ENCODE measurements at regions not wholly inside any gene's neighbourhood (a gene's known extent, or its start where the extent isn't known, plus 50 kb on each side); places are given as distances from the start of the nearest gene placed in this dataset.

DNA sequence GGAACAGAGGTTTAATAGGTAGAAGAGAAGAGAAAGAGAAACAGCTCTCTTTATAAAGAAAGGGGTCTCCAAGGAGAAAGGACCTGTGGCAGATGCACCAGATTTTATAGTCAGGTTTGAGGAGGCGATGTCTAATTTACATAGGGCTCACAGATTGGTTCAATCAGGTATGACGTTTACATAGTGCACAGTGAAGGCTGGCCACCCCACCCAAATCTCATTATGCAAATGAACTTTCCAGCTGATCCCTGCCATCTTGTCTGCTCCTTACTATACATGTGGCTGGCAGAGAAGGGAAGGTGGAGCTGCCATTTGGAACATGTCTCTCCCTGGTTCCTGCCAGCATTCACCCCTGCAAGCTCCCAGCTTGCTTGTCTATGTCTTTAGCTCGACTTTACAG is 557.8 kb downstream of the SUCLG1 start:
- TF ChIP-seq POLR2A (IDR thresholded peaks at IDR 0.05) = no peak
- TF ChIP-seq EP300 (IDR thresholded peaks at IDR 0.05) = no peak
- TF ChIP-seq, protein P1, sequence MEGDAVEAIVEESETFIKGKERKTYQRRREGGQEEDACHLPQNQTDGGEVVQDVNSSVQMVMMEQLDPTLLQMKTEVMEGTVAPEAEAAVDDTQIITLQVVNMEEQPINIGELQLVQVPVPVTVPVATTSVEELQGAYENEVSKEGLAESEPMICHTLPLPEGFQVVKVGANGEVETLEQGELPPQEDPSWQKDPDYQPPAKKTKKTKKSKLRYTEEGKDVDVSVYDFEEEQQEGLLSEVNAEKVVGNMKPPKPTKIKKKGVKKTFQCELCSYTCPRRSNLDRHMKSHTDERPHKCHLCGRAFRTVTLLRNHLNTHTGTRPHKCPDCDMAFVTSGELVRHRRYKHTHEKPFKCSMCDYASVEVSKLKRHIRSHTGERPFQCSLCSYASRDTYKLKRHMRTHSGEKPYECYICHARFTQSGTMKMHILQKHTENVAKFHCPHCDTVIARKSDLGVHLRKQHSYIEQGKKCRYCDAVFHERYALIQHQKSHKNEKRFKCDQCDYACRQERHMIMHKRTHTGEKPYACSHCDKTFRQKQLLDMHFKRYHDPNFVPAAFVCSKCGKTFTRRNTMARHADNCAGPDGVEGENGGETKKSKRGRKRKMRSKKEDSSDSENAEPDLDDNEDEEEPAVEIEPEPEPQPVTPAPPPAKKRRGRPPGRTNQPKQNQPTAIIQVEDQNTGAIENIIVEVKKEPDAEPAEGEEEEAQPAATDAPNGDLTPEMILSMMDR (IDR thresholded peaks at IDR 0.05) = no peak
- no peak for TF ChIP-seq POLR2AphosphoS5 (IDR thresholded peaks at IDR 0.05)
- WGBS = 46% methylated on average over 3 of the region's 3 CpGs
- DNase-seq (ENCODE audit: low spot score in 2 of 2) = no peak
- Histone ChIP-seq H3K27me3 (no peaks in the 10 kb centered on the region), H3K9me3 (no peaks in the 10 kb centered on the region), H3K4me3 (no peak overlapping the region), H3K4me1 (no peaks in the 10 kb centered on the region), H3K36me3 (no peaks in the 10 kb centered on the region), H3K27ac (no peak overlapping the region)

DNA sequence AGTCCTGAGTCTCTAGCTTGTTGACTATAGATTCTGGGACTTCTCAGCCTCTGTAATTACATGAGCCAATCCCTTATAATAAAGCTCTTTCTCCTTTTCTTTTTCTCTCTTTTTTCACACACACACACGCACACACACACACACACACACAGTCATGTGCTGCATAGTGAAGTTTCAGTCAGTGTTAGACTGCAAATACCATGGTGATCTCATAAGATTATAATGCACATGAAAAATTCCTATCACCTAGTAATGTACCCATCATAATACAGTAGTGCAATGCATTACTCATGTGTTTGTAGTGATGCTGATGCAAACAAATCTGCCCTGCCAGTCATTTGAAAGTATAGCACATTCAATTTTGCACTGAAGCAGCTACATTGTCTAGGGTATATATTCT is 558.2 kb downstream of the SUCLG1 start:
- Histone ChIP-seq H3K4me3 (no peak overlapping the region), H3K4me1 (no peaks in the 10 kb centered on the region), H3K9me3 (no peaks in the 10 kb centered on the region), H3K36me3 (no peaks in the 10 kb centered on the region), H3K27ac (no peak overlapping the region), H3K27me3 (no peaks in the 10 kb centered on the region)
- TF ChIP-seq POLR2AphosphoS5 (IDR thresholded peaks at IDR 0.05) (no peak), POLR2A (IDR thresholded peaks at IDR 0.05) (no peak), EP300 (IDR thresholded peaks at IDR 0.05) (no peak)
- TF ChIP-seq, protein P1 (IDR thresholded peaks at IDR 0.05) = no peak
- WGBS = 36% methylated on average over 1 of the region's 1 CpG
- no peak for DNase-seq (ENCODE audit: low spot score in 2 of 2)

DNA sequence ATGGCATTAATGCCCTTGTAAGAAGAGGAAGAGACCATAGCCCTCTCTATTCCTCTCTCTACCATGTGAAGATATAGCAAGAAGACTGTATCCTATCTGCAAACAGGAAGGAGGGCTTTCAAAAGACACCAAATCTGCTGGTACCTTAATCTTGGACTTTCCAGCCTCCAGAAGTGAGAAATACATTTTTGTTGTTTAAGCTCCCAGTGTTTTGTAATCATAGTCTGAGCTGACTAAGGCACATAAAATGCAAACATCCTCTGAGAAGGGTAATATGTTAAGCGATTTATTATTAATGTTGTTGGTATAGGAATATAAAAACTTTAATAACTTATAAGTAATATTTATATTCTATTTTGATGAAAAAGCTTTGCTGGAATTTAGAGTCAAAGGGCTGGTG is 559.8 kb downstream of the SUCLG1 start:
- Histone ChIP-seq H3K27ac (no peak overlapping the region), H3K4me3 (no peak overlapping the region), H3K4me1 (no peaks in the 10 kb centered on the region), H3K36me3 (no peaks in the 10 kb centered on the region), H3K9me3 (no peaks in the 10 kb centered on the region), H3K27me3 (no peaks in the 10 kb centered on the region)
- DNase-seq (ENCODE audit: low spot score in 2 of 2) = no peak
- TF ChIP-seq POLR2A (IDR thresholded peaks at IDR 0.05) (no peak), EP300 (IDR thresholded peaks at IDR 0.05) (no peak), POLR2AphosphoS5 (IDR thresholded peaks at IDR 0.05) (no peak)
- TF ChIP-seq, protein P1 (IDR thresholded peaks at IDR 0.05) = no peak
- 90% methylated on average over 1 of the region's 1 CpG for WGBS

DNA sequence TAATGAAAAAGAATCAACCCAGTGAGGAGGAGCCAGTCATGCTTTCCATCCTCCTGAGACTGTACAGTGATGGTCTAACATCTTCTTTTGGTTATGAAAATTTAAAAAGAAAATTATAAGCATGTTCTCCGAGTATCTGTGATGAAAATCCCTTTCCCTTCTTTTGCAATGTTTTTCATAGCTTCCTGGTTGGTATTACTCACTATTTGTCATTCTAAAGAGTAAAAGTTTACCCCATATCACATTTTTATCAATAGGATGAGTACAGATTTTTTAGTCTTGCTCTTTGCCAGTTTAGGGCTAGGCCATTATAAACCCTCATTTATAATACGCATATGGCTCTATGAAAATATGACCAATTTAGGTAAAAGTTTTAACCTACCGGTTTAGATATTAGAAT is 564.1 kb downstream of the SUCLG1 start:
- TF ChIP-seq, protein P1 (IDR thresholded peaks at IDR 0.05) = no peak
- no peak for TF ChIP-seq POLR2AphosphoS5 (IDR thresholded peaks at IDR 0.05)
- TF ChIP-seq EP300 (IDR thresholded peaks at IDR 0.05) = no peak
- no peak for TF ChIP-seq POLR2A (IDR thresholded peaks at IDR 0.05)
- WGBS = 91% methylated on average over 3 of the region's 3 CpGs

DNA sequence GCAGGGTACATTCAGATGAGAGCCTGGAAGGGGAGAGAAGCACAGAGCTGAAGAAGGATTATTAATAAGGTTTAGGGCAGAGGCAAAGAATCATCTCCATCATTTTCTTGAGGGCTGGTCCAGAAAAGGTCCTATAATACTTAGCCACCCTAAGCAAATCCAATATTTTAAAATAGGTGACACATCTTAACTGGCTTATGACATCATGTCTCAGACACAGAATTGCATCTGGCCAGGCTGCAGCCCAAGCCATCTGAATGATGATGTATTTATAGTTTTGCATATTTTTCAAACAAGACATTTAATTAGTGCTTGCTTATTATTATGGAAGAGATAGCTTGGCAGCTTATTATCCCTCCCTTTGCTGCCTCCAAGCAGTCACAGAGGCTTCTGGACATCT is 571.3 kb downstream of the SUCLG1 start:
- no peaks in the 10 kb centered on the region for H3K9me3 ChIP-seq
- no peak overlapping the region for H3K27ac ChIP-seq
- TF ChIP-seq POLR2AphosphoS5 (IDR thresholded peaks at IDR 0.05) = no peak
- no peak for TF ChIP-seq POLR2A (IDR thresholded peaks at IDR 0.05)
- TF ChIP-seq, protein P1 (IDR thresholded peaks at IDR 0.05) = no peak
- TF ChIP-seq EP300 (IDR thresholded peaks at IDR 0.05) = no peak
- no peak for DNase-seq (ENCODE audit: low spot score in 2 of 2)
- H3K4me1 ChIP-seq = no peaks in the 10 kb centered on the region
- H3K27me3 ChIP-seq = no peaks in the 10 kb centered on the region
- H3K36me3 ChIP-seq = no peaks in the 10 kb centered on the region
- no peak overlapping the region for H3K4me3 ChIP-seq

More for the DNA sequence above, 564.1 kb downstream of the SUCLG1 start:
- Histone ChIP-seq H3K36me3 (no peaks in the 10 kb centered on the region), H3K27me3 (no peaks in the 10 kb centered on the region), H3K4me3 (no peak overlapping the region), H3K27ac (no peak overlapping the region), H3K9me3 (no peaks in the 10 kb centered on the region), H3K4me1 (no peaks in the 10 kb centered on the region)
- no peak for DNase-seq (ENCODE audit: low spot score in 2 of 2)
